C4-2B (cell line): ENCODE measurements at regions not wholly inside any gene's neighbourhood (a gene's known extent, or its start where the extent isn't known, plus 50 kb on each side); places are given as distances from the start of the nearest gene placed in this dataset.

ENCODE experiments used
- H3K27ac ChIP-seq: fragments of 450-650 bp; 2 replicates; pipeline ENCODE4 v1.5.1; 2017
- ZFX ChIP-seq: fragments of 450-650 bp; IDR thresholded peaks from 2 replicates; pipeline ENCODE4 v1.6.1; 2017
- TF ChIP-seq, protein P1 (sequence below): fragments of 450-650 bp; conservative IDR thresholded peaks from 2 replicates; pipeline ENCODE4 v1.5.1; 2017; ENCODE audit warnings: mild to moderate bottlenecking

GRCh38 chr2:215772634-215773563, 240.5 kb downstream of the MREG start:
- no peak overlapping the region for H3K27ac ChIP-seq
- no peak for TF ChIP-seq ZFX
- TF ChIP-seq, protein P1, sequence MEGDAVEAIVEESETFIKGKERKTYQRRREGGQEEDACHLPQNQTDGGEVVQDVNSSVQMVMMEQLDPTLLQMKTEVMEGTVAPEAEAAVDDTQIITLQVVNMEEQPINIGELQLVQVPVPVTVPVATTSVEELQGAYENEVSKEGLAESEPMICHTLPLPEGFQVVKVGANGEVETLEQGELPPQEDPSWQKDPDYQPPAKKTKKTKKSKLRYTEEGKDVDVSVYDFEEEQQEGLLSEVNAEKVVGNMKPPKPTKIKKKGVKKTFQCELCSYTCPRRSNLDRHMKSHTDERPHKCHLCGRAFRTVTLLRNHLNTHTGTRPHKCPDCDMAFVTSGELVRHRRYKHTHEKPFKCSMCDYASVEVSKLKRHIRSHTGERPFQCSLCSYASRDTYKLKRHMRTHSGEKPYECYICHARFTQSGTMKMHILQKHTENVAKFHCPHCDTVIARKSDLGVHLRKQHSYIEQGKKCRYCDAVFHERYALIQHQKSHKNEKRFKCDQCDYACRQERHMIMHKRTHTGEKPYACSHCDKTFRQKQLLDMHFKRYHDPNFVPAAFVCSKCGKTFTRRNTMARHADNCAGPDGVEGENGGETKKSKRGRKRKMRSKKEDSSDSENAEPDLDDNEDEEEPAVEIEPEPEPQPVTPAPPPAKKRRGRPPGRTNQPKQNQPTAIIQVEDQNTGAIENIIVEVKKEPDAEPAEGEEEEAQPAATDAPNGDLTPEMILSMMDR, result no peak

DNA sequence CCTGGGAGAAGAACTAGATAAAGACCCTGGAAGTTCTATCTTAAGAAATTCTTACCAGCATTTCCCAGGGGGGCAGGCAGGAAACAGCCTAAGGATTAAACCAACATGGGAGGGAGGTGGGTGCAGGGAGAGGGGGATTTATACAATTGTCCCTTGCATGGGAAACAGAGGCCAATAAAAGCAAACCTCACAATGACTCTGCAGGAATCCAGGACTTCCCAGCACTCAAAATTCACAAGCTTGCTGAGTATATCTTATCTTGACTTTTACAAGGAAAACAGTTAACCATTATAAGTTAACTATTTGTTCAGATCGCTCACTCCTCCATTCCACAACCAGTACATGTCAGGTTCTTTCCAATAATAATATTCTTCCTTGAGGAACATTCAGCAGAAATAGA, 241.3 kb downstream of the MREG start:
- no peak overlapping the region for H3K27ac ChIP-seq
- TF ChIP-seq, protein P1, result no peak
- no peak for TF ChIP-seq ZFX

GRCh38 chr2:215771241-215771640, 242.1 kb downstream of the MREG start:
- H3K27ac ChIP-seq, result no peak overlapping the region
- TF ChIP-seq, protein P1, result no peak
- no peak for TF ChIP-seq ZFX

- TF ChIP-seq ZFX, result no peak
- TF ChIP-seq, protein P1, result no peak
- no peak overlapping the region for H3K27ac ChIP-seq
These were observed 242.7 kb downstream of the MREG start for GRCh38 chr2:215770668-215771067.

GRCh38 chr2:215769246-215769645, 244.1 kb downstream of the MREG start:
- no peak overlapping the region for H3K27ac ChIP-seq
- TF ChIP-seq, protein P1, result no peak
- no peak for TF ChIP-seq ZFX

DNA sequence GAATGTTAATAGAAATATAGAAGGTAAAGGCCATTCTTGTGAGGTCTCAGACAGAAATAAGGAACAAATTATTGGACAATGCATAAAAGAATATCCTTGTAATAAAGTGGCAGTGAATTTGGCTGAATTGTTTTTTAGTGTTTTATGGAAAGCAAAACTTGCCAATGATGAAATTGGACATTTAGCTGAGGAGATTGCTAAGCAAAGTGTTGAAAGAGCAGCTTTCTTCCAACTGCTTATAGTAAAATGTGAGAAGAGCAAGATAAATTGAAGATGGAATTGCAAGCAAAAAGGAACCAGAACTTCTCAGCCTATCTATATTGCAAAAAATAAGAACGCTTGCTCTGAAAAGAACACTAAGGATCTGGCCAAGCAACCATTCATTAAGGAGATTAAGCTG, 245.7 kb downstream of the MREG start:
- no peak overlapping the region for H3K27ac ChIP-seq
- TF ChIP-seq, protein P1, result no peak
- no peak for TF ChIP-seq ZFX

GRCh38 chr2:215765729-215766360, 247.5 kb downstream of the MREG start:
- TF ChIP-seq ZFX, result no peak
- TF ChIP-seq, protein P1, result no peak
- no peak overlapping the region for H3K27ac ChIP-seq
